ENCODE measurements at regions not wholly inside any gene's neighbourhood (a gene's known extent, or its start where the extent isn't known, plus 50 kb on each side); places are given as distances from the start of the nearest gene placed in this dataset.

DNA sequence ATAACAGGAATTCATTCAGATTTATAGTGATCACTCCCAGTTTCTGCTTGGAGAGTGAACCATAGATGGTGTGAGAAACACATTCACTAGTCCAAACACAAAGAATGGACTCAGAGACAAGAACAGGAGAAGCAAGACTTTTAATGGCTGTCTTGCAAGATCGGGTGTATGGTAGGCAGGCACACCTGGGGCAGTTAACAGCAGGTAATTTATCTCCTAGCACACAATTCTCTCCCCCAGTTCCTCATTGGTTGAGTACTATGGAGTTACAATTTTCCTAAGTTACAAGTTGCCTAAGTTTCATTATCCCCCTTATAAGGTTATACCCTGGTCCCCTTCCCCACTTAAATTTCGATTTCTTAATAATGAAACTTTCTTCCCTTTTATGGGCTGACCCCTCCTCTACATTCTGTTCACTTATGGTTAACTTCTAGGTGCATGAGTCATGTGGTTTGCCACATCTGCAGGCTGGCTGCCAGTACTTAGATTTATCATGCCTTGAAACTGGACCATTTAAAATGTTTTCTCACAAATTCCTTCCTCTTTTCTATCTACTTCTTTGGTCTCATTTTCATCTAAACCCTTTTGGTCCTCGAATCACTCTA is 623.3 kb downstream of the HINT1 start:
- TF ChIP-seq POLR2AphosphoS5 (IDR thresholded peaks at IDR 0.05; ENCODE audit: low read depth, low read length): no peak
- no peak for TF ChIP-seq POLR2A (IDR thresholded peaks at IDR 0.05; ENCODE audit: low read depth, low read length)
